ENCODE measurements at regions not wholly inside any gene's neighbourhood (a gene's known extent, or its start where the extent isn't known, plus 50 kb on each side); places are given as distances from the start of the nearest gene placed in this dataset.

DNA sequence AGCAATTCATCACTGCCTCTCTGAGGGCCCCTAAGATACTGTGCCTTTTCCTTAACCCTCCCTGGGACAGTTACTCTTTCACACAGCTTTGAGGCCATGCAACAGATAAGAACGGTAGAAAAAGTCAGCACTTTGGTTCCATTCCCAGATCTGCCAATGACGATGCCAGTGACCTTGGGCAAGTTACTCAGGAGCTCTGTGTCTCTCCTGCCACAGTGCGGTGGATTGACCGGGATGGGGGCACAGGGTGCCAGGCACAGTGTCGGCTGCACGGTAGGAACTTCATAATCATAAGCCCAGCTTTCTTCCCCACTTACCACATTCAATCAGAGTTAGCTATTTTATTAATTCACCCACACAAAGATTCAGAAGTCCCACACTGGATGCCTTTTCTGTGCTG, 1041.8 kb downstream of the TBC1D22A start:
- TF ChIP-seq, protein P1, sequence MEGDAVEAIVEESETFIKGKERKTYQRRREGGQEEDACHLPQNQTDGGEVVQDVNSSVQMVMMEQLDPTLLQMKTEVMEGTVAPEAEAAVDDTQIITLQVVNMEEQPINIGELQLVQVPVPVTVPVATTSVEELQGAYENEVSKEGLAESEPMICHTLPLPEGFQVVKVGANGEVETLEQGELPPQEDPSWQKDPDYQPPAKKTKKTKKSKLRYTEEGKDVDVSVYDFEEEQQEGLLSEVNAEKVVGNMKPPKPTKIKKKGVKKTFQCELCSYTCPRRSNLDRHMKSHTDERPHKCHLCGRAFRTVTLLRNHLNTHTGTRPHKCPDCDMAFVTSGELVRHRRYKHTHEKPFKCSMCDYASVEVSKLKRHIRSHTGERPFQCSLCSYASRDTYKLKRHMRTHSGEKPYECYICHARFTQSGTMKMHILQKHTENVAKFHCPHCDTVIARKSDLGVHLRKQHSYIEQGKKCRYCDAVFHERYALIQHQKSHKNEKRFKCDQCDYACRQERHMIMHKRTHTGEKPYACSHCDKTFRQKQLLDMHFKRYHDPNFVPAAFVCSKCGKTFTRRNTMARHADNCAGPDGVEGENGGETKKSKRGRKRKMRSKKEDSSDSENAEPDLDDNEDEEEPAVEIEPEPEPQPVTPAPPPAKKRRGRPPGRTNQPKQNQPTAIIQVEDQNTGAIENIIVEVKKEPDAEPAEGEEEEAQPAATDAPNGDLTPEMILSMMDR (IDR thresholded peaks at IDR 0.05 in 2 of 3, conservative IDR thresholded peaks at IDR 0.05 in 1 of 3; ENCODE audit: borderline replicate concordance in 1 of 3, insufficient read depth in 1 of 3, low read depth in 2 of 3, low read length in 2 of 3), result no peak
- TF ChIP-seq JUND (IDR thresholded peaks at IDR 0.05) (no peak), ZNF274 (IDR thresholded peaks at IDR 0.05; ENCODE audit: low read depth, low read length) (no peak)
